COLO829 (cell line): ENCODE measurements at regions not wholly inside any gene's neighbourhood (a gene's known extent, or its start where the extent isn't known, plus 50 kb on each side); places are given as distances from the start of the nearest gene placed in this dataset.

Experiments used
- DNase-seq: peaks from one replicate; pipeline ENCODE4 v3.0.0; 2012; ENCODE audit warnings: low spot score

- no peak for DNase-seq
Observed at GRCh38 chr5:4725594-4725993, 414.5 kb upstream of the ADAMTS16 start.

- no peak for DNase-seq
Observed at GRCh38 chr5:4730279-4730678, 409.9 kb upstream of the ADAMTS16 start.

GRCh38 chr5:4734348-4734747, 405.8 kb upstream of the ADAMTS16 start:
- no peak for DNase-seq

GRCh38 chr5:4735261-4735660, 404.9 kb upstream of the ADAMTS16 start:
- no peak for DNase-seq

GRCh38 chr5:4737868-4738267, 402.3 kb upstream of the ADAMTS16 start:
- no peak for DNase-seq

GRCh38 chr5:4738298-4738697, 401.8 kb upstream of the ADAMTS16 start:
- no peak for DNase-seq

GRCh38 chr5:4740156-4740555, 400.0 kb upstream of the ADAMTS16 start:
- no peak for DNase-seq

- no peak for DNase-seq
Observed at GRCh38 chr5:4758550-4758949, 381.6 kb upstream of the ADAMTS16 start.

- no peak for DNase-seq
Observed at GRCh38 chr5:4758996-4759395, 381.1 kb upstream of the ADAMTS16 start.

- no peak for DNase-seq
Observed at GRCh38 chr5:4762316-4762715, 377.8 kb upstream of the ADAMTS16 start.

GRCh38 chr5:4765411-4765810, 374.7 kb upstream of the ADAMTS16 start:
- no peak for DNase-seq

- no peak for DNase-seq
Observed at GRCh38 chr5:4766101-4766500, 374.0 kb upstream of the ADAMTS16 start.

GRCh38 chr5:4772591-4772990, 367.5 kb upstream of the ADAMTS16 start:
- no peak for DNase-seq

- DNase-seq = no peak
Observed at GRCh38 chr5:4773827-4774317, 366.3 kb upstream of the ADAMTS16 start.

- no peak for DNase-seq
Observed at GRCh38 chr5:4777435-4777834, 362.7 kb upstream of the ADAMTS16 start.

GRCh38 chr5:4780633-4781032, 359.5 kb upstream of the ADAMTS16 start:
- no peak for DNase-seq

GRCh38 chr5:4781299-4781698, 358.8 kb upstream of the ADAMTS16 start:
- DNase-seq = no peak

- no peak for DNase-seq
Observed at GRCh38 chr5:4785971-4786370, 354.2 kb upstream of the ADAMTS16 start.

GRCh38 chr5:4797445-4797844, 342.7 kb upstream of the ADAMTS16 start:
- DNase-seq = no peak

- DNase-seq = no peak
Observed at GRCh38 chr5:4802044-4802443, 338.1 kb upstream of the ADAMTS16 start.

- no peak for DNase-seq
Observed at GRCh38 chr5:4804691-4805360, 335.3 kb upstream of the ADAMTS16 start.

GRCh38 chr5:4815002-4815401, 325.1 kb upstream of the ADAMTS16 start:
- no peak for DNase-seq

- DNase-seq = no peak
Observed at GRCh38 chr5:4817767-4818166, 322.4 kb upstream of the ADAMTS16 start.

- no peak for DNase-seq
Observed at GRCh38 chr5:4831325-4831724, 308.8 kb upstream of the ADAMTS16 start.
